H1 (cell line): ENCODE measurements at regions not wholly inside any gene's neighbourhood (a gene's known extent, or its start where the extent isn't known, plus 50 kb on each side); places are given as distances from the start of the nearest gene placed in this dataset.

Experiments used
- RBBP5 ChIP-seq: IDR thresholded peaks from 2 replicates; pipeline ENCODE4 v1.7.1; 2012; ENCODE audit warnings: low read depth, mild to moderate bottlenecking, inconsistent platforms, low read length, moderate library complexity, borderline replicate concordance

- TF ChIP-seq RBBP5 = no peak
Observed at GRCh38 chr1:199875856-199876255, 151.7 kb upstream of the NR5A2 start (continued).
